Choroid plexus epithelial cell (primary cell): ENCODE measurements at regions not wholly inside any gene's neighbourhood (a gene's known extent, or its start where the extent isn't known, plus 50 kb on each side); places are given as distances from the start of the nearest gene placed in this dataset.

Source experiments
- DNase-seq: peaks from one replicate; pipeline ENCODE4 v3.0.0-alpha.2; 2010; ENCODE audit warnings: low read depth
- H3K4me3 ChIP-seq: 2 replicates; pipeline ENCODE4 v1.5.1; 2011; ENCODE audit warnings: low read depth, mild to moderate bottlenecking, control low read depth, low read length, moderate library complexity
- CTCF ChIP-seq: conservative IDR thresholded peaks from 2 replicates; pipeline ENCODE4 v1.5.1; 2011; ENCODE audit warnings: low read depth, mild to moderate bottlenecking, control low read depth, inconsistent platforms, low read length, moderate library complexity

GRCh38 chr2:21728133-21728532 lies 604.4 kb downstream of the TDRD15 start:
- no peak for DNase-seq
- H3K4me3 ChIP-seq = no peak overlapping the region
- no peak for TF ChIP-seq CTCF

GRCh38 chr2:21730141-21730540 lies 606.4 kb downstream of the TDRD15 start:
- TF ChIP-seq CTCF = no peak
- H3K4me3 ChIP-seq = no peak overlapping the region

GRCh38 chr2:21740484-21740883 lies 616.7 kb downstream of the TDRD15 start:
- H3K4me3 ChIP-seq = no peak overlapping the region
- no peak for TF ChIP-seq CTCF

More at GRCh38 chr2:21730141-21730540, 606.4 kb downstream of the TDRD15 start:
- no peak for DNase-seq

GRCh38 chr2:21746499-21746898 lies 622.7 kb downstream of the TDRD15 start:
- TF ChIP-seq CTCF = no peak

More at GRCh38 chr2:21740484-21740883, 616.7 kb downstream of the TDRD15 start:
- DNase-seq = peak; percentile 63

GRCh38 chr2:21748501-21748900 lies 624.7 kb downstream of the TDRD15 start:
- TF ChIP-seq CTCF = no peak
- DNase-seq = peak; percentile 25
- H3K4me3 ChIP-seq = no peak overlapping the region

More at GRCh38 chr2:21746499-21746898, 622.7 kb downstream of the TDRD15 start:
- DNase-seq = no peak
- no peak overlapping the region for H3K4me3 ChIP-seq

GRCh38 chr2:21754164-21754788 lies 630.5 kb downstream of the TDRD15 start:
- TF ChIP-seq CTCF = peak; percentile 75
- no peak overlapping the region for H3K4me3 ChIP-seq
- peak; percentile 49 for DNase-seq

- DNase-seq = peak; percentile 13
- H3K4me3 ChIP-seq = no peak overlapping the region
- TF ChIP-seq CTCF = no peak
Observed at GRCh38 chr2:21757805-21758430, 634.1 kb downstream of the TDRD15 start.
